Dendritic cell treated with granulocyte-macrophage colony-stimulating factor and Interleukin-4, amounts not matched to agents 40 ng/mL and 50 ng/mL, for 4 days (primary cell): ENCODE measurements at regions not wholly inside any gene's neighbourhood (a gene's known extent, or its start where the extent isn't known, plus 50 kb on each side); places are given as distances from the start of the nearest gene placed in this dataset.

Experiments
- H3K27ac Mint-ChIP-seq: one replicate; pipeline ENCODE4 v1.8.0; 2022; ENCODE audit warnings: mild to moderate bottlenecking, mixed read lengths
- H3K27me3 Mint-ChIP-seq: one replicate; pipeline ENCODE4 v1.8.0; 2022; ENCODE audit warnings: mild to moderate bottlenecking, mixed read lengths
- H3K36me3 Mint-ChIP-seq: one replicate; pipeline ENCODE4 v1.8.0; 2022; ENCODE audit warnings: low read depth, mixed read lengths
- H3K4me1 Mint-ChIP-seq: one replicate; pipeline ENCODE4 v1.8.0; 2022; ENCODE audit warnings: low read depth, mixed read lengths
- H3K4me3 Mint-ChIP-seq: one replicate; pipeline ENCODE4 v1.8.0; 2022; ENCODE audit warnings: mild to moderate bottlenecking, moderate library complexity, mixed read lengths
- H3K9me3 Mint-ChIP-seq: one replicate; pipeline ENCODE4 v1.8.0; 2022; ENCODE audit warnings: mixed read lengths
- intact Hi-C: fragments of 100-400 bp; cut with micrococcal nuclease; formaldehyde crosslinking; loops from one replicate; pipeline ENCODE4 v1.15.0; 2022

- Mint-ChIP-seq H3K4me3 (no peak overlapping the region), H3K9me3 (no peaks in the 10 kb centered on the region), H3K27ac (no peak overlapping the region), H3K36me3 (no peaks in the 10 kb centered on the region), H3K4me1 (no peaks in the 10 kb centered on the region), H3K27me3 (no peaks in the 10 kb centered on the region)
- intact Hi-C loops = no loop called here
Observed at GRCh38 chr16:60279061-60279665, 1545.0 kb upstream of the GOT2 start.

DNA sequence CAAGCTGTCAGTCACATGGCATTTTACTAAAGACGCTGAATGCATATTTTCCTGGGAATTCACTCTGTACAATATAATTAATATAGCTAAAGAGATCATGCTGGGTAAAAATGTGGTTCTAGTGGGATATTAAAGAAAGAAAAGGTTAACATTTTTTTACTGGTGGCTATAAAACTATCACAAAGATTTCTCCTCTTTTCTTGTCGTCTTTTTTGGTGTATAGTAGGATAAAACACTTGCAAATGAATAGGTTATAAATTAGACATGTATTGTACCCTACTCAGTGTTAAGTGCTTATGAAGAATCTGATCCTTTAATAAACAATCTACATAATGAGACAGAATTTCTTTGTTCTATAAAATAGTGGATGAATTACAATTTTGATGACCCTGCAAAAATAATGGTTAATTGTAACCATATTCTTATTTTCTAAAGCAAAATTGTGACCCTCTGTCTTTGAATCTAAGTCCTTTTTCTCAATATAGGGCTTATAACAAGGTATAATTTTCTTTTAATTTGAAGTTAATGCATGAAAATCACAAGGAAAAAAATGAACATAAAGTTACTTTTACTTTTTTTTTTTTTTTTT lies 1540.4 kb upstream of the GOT2 start:
- Mint-ChIP-seq H3K9me3 (no peaks in the 10 kb centered on the region), H3K27ac (no peak overlapping the region), H3K27me3 (no peaks in the 10 kb centered on the region), H3K4me3 (no peak overlapping the region), H3K4me1 (no peaks in the 10 kb centered on the region), H3K36me3 (no peaks in the 10 kb centered on the region)
- intact Hi-C loops = no loop called here

GRCh38 chr16:60271781-60272180 lies 1537.7 kb upstream of the GOT2 start:
- no peaks in the 10 kb centered on the region for H3K4me1 Mint-ChIP-seq
- intact Hi-C loops = no loop called here
- H3K36me3 Mint-ChIP-seq = no peaks in the 10 kb centered on the region
- H3K4me3 Mint-ChIP-seq = no peak overlapping the region
- no peaks in the 10 kb centered on the region for H3K9me3 Mint-ChIP-seq
- H3K27me3 Mint-ChIP-seq = no peaks in the 10 kb centered on the region
- no peak overlapping the region for H3K27ac Mint-ChIP-seq

- no peak overlapping the region for H3K27ac Mint-ChIP-seq
- intact Hi-C loops = no loop called here
- H3K9me3 Mint-ChIP-seq = no peaks in the 10 kb centered on the region
- no peaks in the 10 kb centered on the region for H3K4me1 Mint-ChIP-seq
- no peak overlapping the region for H3K4me3 Mint-ChIP-seq
- no peaks in the 10 kb centered on the region for H3K27me3 Mint-ChIP-seq
- no peaks in the 10 kb centered on the region for H3K36me3 Mint-ChIP-seq
Observed at GRCh38 chr16:60271025-60271771, 1537.1 kb upstream of the GOT2 start.

DNA sequence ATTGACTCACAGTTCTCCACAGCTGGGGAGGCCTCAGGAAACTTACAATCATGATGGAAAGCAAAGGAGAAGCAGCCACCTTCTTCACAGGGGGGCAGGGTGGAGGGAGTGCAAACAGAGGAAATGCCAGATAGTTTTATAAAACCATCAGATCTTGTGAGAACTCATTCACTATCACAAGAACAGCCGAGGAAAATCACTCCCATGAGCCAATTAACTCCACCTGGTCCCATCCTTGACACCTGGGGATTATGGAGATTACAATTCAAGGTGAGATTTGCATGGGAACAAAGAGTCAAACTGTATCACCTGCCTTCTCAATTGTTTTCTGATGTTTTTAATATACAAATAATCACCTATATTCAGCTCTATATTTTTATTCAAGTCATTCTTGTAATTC lies 1527.3 kb upstream of the GOT2 start:
- Mint-ChIP-seq H3K27ac (no peak overlapping the region), H3K27me3 (no peaks in the 10 kb centered on the region), H3K4me1 (no peaks in the 10 kb centered on the region), H3K36me3 (no peaks in the 10 kb centered on the region), H3K9me3 (no peaks in the 10 kb centered on the region), H3K4me3 (no peak overlapping the region)
- intact Hi-C loops = no loop called here

- no peaks in the 10 kb centered on the region for H3K36me3 Mint-ChIP-seq
- no peaks in the 10 kb centered on the region for H3K9me3 Mint-ChIP-seq
- no peak overlapping the region for H3K27ac Mint-ChIP-seq
- H3K27me3 Mint-ChIP-seq = no peaks in the 10 kb centered on the region
- intact Hi-C loops = no loop called here
- H3K4me3 Mint-ChIP-seq = no peak overlapping the region
- no peaks in the 10 kb centered on the region for H3K4me1 Mint-ChIP-seq
Observed at GRCh38 chr16:60259956-60260355, 1525.8 kb upstream of the GOT2 start.

DNA sequence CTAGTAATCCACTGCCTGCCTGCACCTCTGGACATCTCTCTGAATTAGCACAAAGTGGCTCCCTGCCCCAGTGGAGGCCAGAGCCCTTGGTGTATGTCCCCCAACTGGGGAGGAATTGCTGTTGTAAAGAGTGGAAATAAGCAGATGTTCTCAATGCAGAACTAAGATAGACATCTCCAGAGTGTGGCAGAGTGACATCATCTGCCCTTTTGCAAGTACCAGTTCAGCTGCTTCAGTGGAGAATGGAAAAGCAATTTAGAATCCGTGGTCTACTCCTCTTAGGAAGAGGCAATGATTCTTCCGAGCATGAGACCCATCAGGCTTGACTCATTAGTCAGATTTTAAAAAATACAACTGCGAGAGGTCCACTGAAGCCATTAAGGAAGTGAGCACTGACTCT lies 1512.0 kb upstream of the GOT2 start:
- Mint-ChIP-seq H3K9me3 (no peaks in the 10 kb centered on the region), H3K27me3 (no peaks in the 10 kb centered on the region), H3K4me1 (no peaks in the 10 kb centered on the region), H3K27ac (no peak overlapping the region), H3K36me3 (no peaks in the 10 kb centered on the region), H3K4me3 (no peak overlapping the region)
- intact Hi-C loops = no loop called here

DNA sequence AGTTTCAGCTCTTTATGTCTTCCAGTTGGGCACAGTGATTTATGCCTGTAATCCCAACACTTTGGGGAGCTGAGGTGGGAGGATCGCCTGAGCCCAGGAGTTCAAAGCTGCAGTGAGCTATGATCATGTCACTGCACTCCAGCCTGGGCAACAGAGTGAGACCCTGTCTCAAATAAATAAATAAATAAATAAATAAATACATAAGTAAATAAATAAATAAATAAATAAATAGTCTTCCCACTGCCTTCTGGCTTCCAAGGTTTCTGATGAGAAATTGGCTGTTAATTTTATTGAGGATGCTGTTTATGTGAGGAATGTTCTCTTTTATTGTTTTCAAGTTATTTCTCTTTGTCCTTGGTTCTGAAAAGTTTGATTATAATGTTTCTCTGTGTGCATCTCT lies 1507.6 kb upstream of the GOT2 start:
- no peak overlapping the region for H3K27ac Mint-ChIP-seq
- H3K27me3 Mint-ChIP-seq = no peaks in the 10 kb centered on the region
- no peaks in the 10 kb centered on the region for H3K4me1 Mint-ChIP-seq
- intact Hi-C loops = no loop called here
- H3K9me3 Mint-ChIP-seq = no peaks in the 10 kb centered on the region
- no peak overlapping the region for H3K4me3 Mint-ChIP-seq
- H3K36me3 Mint-ChIP-seq = no peaks in the 10 kb centered on the region

GRCh38 chr16:60230666-60231065 lies 1496.5 kb upstream of the GOT2 start:
- intact Hi-C loops = no loop called here
- H3K4me1 Mint-ChIP-seq = no peaks in the 10 kb centered on the region
- no peaks in the 10 kb centered on the region for H3K36me3 Mint-ChIP-seq
- H3K27me3 Mint-ChIP-seq = no peaks in the 10 kb centered on the region
- H3K27ac Mint-ChIP-seq = no peak overlapping the region
- H3K4me3 Mint-ChIP-seq = no peak overlapping the region
- H3K9me3 Mint-ChIP-seq = peaks cover 31% of the 10 kb centered on the region

DNA sequence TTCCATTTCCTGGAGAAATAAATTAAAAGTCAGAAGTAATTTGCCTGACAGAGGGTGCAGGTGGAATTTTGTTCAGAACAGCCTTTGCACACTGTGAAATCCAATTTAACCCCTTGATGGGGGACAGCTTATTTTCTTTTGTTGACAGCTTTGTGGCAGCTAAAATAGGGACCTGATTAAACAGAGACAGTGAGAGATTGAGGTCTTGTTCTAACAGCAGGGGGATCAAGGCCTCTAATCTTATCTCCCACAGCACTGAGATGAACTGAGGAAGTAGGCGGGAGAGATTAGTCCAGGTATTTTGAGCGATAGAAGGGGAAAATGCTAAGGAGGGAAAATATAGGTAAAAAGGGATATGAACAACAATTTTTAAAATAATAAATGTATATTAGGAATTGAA lies 1491.4 kb upstream of the GOT2 start:
- Mint-ChIP-seq H3K4me1 (no peaks in the 10 kb centered on the region), H3K36me3 (no peaks in the 10 kb centered on the region), H3K4me3 (no peak overlapping the region), H3K27ac (no peak overlapping the region), H3K27me3 (no peaks in the 10 kb centered on the region), H3K9me3 (peaks cover 11% of the 10 kb centered on the region)
- intact Hi-C loops = no loop called here

- Mint-ChIP-seq H3K27me3 (no peaks in the 10 kb centered on the region), H3K4me3 (no peak overlapping the region), H3K27ac (no peak overlapping the region), H3K9me3 (no peaks in the 10 kb centered on the region), H3K4me1 (no peaks in the 10 kb centered on the region), H3K36me3 (no peaks in the 10 kb centered on the region)
- intact Hi-C loops = no loop called here
Observed at GRCh38 chr16:60217787-60218186, 1483.7 kb upstream of the GOT2 start.

- Mint-ChIP-seq H3K27me3 (no peaks in the 10 kb centered on the region), H3K27ac (no peak overlapping the region), H3K9me3 (no peaks in the 10 kb centered on the region), H3K36me3 (no peaks in the 10 kb centered on the region), H3K4me3 (no peak overlapping the region), H3K4me1 (no peaks in the 10 kb centered on the region)
- intact Hi-C loops = no loop called here
Observed at GRCh38 chr16:60214311-60214710, 1480.2 kb upstream of the GOT2 start.

DNA sequence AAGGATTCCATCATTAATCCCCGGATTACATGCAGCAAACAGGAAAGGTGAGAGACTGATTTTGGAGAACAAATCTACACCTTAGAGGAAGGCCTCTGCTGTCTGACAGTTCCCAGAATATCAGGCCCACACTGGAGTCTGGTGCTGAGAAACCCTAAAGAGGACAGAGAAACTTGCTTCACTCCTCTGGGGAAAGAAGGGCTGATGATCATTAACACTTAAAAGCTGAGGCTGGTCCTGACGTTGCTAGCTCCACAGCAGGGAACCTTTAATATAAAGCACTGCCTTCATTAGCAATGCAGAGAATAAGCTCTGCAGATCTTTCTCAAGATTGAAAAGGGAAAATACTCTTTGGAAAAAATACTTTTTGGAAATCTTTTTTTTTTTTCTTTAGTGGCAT lies 1472.4 kb upstream of the GOT2 start:
- intact Hi-C loops = no loop called here
- no peak overlapping the region for H3K27ac Mint-ChIP-seq
- no peak overlapping the region for H3K4me3 Mint-ChIP-seq
- H3K27me3 Mint-ChIP-seq = no peaks in the 10 kb centered on the region
- no peaks in the 10 kb centered on the region for H3K4me1 Mint-ChIP-seq
- H3K36me3 Mint-ChIP-seq = no peaks in the 10 kb centered on the region
- no peaks in the 10 kb centered on the region for H3K9me3 Mint-ChIP-seq

DNA sequence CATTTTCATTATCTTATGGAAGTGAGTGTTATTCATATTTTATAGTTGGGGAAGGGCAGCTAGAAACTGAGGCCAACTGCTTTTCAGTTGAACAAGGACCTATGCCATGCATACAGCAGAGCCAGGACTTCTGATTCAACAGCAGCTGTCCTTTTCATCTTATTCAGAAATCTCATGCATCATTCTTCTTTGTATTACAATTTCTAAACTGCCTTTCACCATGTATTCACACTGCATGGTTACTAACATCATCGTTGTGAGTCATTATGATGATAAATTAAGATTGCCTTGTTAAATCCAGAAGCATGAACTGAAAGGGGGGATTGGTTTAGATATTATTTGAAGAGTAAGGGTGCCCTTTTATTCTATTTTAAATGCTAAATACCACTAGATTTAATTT lies 1470.1 kb upstream of the GOT2 start:
- no peaks in the 10 kb centered on the region for H3K9me3 Mint-ChIP-seq
- intact Hi-C loops = loop anchor here (5.0 kb wide), 1 partner anchor 1362 kb away; no protein-coding TSS in a partner anchor
- H3K27me3 Mint-ChIP-seq = no peaks in the 10 kb centered on the region
- no peaks in the 10 kb centered on the region for H3K36me3 Mint-ChIP-seq
- no peaks in the 10 kb centered on the region for H3K4me1 Mint-ChIP-seq
- H3K4me3 Mint-ChIP-seq = no peak overlapping the region
- H3K27ac Mint-ChIP-seq = no peak overlapping the region
